ENCODE measurements at regions not wholly inside any gene's neighbourhood (a gene's known extent, or its start where the extent isn't known, plus 50 kb on each side); places are given as distances from the start of the nearest gene placed in this dataset.

DNA sequence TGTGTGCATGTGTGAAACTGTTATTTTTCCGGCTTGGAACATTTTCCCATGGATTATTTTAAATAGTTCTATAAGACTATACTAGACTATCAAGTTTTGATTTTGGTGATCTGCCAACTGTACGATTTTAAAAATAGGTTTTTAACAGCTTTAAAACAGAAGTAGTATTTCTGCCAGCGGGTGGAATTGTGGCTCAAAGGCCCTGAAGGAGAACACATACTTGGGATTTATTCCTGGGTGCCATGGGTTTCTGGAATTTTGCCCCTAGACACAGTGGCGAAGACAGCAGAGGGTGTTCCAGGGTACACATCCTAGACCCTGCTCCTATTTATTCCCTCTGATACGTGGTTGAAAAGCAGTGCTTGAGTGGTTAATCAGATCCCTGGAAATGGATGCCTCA, 81.7 kb upstream of the IPO9 start:
- DNase-seq (ENCODE audit: low read depth, low spot score), result no peak

DNA sequence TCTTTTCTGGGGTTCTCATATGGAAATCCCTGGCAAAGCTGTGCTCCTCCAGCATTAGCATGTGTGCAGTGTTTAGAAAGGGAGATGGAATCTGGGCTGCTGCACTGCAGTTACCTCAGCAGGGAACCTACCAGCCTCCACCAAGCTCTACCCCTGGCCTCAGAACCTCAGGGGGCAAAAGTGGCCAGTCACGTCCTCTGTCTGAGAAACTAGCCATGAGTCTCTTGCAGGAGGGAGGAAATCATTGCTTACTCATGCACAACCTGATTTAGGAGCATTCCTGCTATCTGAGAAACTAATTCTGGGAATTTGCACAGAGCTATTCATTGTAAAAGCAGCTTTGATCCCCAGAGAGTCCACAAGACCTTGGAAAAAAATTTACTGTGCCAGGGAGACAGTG, 80.6 kb upstream of the IPO9 start:
- DNase-seq (ENCODE audit: low read depth, low spot score), result peak; percentile 79

DNA sequence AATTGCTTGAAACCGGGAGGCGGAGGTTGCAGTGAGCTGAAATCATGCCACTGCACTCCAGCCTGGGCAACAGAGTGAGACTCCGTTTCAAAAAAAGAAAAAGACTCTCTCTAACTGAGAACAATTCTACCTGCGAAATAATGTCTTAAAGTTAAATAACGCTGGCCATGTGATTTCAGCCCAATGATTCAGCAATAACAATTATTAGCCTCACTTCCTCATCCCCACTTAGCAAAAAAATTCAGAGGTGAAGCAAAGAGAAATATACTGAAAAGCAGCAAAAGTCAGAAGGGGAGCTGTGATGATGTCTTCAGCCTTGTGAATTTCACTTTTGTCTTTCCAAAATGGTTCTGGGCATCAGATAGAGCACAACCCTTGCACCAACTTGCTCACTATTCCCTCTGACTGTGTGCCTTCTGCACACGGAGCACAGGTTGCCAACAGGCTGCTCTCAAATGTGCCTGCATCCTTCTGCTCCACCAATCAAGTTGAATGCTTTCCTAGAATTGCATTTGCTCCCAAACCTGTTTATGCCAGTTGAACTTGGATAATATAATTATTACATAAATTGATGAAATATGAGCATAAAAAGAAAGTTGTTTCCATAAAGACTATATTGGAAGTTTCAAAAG, 79.8 kb upstream of the IPO9 start:
- DNase-seq (ENCODE audit: low read depth, low spot score), result no peak

- DNase-seq (ENCODE audit: low read depth, low spot score), result no peak
Observed at GRCh38 chr1:201750120-201750519, 78.8 kb upstream of the IPO9 start.

GRCh38 chr1:201750934-201751333, 78.0 kb upstream of the IPO9 start:
- no peak for DNase-seq (ENCODE audit: low read depth, low spot score)

- no peak for DNase-seq (ENCODE audit: low read depth, low spot score)
Observed at GRCh38 chr1:201751872-201752271, 77.1 kb upstream of the IPO9 start.

DNA sequence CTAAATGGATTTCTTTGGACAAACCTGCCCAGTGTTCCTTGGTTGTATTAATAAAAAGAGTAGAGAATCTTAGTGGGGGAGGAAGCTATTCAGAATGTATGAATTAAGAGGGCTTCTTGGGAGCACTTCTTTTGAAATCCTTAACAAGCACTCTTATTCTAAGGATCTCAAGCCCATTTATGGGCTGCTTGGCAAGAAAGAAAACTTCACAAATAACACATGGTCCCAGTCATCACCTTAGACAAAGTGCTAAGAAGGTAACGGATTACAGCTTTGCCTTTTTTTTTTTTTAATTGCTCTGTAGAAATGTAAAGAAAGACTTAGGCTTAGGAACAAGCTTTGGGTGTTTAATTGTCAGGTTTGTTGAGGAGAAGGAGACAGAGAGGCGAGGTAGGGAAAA, 76.6 kb upstream of the IPO9 start:
- DNase-seq (ENCODE audit: low read depth, low spot score), result no peak

DNA sequence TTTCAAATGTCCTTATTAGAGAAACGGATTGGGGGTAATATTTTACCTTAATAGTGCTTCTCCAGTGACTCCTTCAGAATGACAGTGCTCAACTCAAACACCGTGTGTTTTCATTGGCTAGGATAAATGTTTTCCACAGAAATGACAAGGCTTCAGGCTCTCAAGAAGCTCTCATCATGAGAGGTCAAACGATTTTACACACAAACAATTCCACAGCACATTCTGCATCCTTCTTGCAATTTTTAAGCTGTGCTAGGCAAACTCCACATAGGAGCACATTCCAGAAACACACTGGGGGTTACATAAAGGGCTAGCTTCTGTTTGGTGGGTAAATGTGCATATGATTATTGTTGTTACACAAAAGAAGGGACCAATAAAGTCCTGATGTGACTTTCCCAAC, 75.5 kb upstream of the IPO9 start:
- no peak for DNase-seq (ENCODE audit: low read depth, low spot score)

DNA sequence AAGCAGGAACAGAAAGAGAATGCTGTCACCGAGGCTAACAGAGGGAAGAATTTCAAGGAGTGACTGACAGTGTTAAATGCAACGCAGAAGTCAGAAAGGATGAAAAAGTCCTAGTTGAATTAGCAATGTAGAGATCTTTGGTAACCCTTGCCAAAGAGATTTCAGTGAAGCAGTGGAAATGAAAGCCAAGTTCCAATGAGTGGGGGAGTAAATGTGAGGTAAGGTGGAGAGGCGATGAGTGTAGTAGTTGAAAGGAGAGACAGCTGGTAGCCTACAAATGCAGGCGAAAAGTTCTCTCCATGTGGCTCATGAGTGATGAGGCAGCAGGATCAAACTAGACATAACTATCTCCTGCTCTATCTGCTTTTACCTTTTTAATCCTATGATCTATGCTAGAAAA, 74.6 kb upstream of the IPO9 start:
- no peak for DNase-seq (ENCODE audit: low read depth, low spot score)

GRCh38 chr1:201755200-201755599, 73.8 kb upstream of the IPO9 start:
- DNase-seq (ENCODE audit: low read depth, low spot score), result no peak

- DNase-seq (ENCODE audit: low read depth, low spot score), result no peak
Observed at GRCh38 chr1:201756406-201756805, 72.6 kb upstream of the IPO9 start.

GRCh38 chr1:201758499-201759050, 70.4 kb upstream of the IPO9 start:
- DNase-seq (ENCODE audit: low read depth, low spot score), result no peak

DNA sequence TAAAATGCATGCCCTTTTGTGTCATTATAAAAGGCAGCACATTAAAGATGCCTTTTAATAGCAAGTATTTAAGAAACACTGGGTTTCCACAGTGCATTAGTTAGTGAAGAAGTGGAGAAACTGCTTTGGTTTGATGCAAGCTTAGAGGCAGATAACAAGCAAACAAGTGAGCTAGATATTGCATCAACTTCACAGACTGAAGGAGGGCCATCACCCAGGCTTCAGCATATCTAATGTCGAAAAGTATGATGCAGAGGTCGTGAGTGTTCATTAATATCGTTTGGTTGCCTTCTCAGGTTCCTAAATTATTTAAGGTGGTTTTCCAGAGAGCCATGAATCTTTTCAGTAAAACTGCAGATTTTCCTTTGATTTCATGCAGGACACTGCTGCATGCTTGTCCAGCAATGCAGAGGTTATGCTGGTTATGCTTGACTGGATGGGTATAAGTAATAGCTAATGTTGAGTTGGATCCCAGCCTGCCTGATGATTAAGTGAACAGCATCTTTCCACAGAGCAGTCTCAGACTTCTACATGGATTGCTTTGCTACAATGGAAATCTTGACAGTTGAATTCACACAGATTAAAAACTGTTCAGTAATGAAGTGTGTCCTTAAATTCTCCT, 69.7 kb upstream of the IPO9 start:
- no peak for DNase-seq (ENCODE audit: low read depth, low spot score)

DNA sequence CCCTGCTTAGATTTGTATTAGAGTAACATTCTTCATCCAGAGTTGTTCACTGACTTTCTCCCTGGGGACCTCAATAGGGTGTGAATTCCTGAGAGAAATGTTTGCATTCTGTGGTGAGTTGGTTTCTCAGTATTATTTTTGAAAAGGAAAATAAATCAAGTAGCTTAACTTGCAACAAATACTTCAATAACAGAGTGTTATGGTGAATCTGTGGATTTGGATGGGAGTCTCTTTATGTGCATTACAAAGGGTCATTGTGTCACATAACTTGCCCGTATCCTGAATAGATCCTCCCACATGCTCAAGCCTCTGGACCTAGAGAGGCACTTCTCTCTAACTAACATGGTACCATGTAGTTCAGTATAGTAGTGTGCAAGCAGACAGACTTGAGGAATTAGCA, 68.4 kb upstream of the IPO9 start:
- DNase-seq (ENCODE audit: low read depth, low spot score), result no peak

- DNase-seq (ENCODE audit: low read depth, low spot score), result no peak
Observed at GRCh38 chr1:201761178-201761577, 67.8 kb upstream of the IPO9 start.

GRCh38 chr1:201761871-201762270, 67.1 kb upstream of the IPO9 start:
- DNase-seq (ENCODE audit: low read depth, low spot score), result no peak

GRCh38 chr1:201762381-201762780, 66.6 kb upstream of the IPO9 start:
- DNase-seq (ENCODE audit: low read depth, low spot score), result no peak

- no peak for DNase-seq (ENCODE audit: low read depth, low spot score)
Observed at GRCh38 chr1:201763455-201764140, 65.4 kb upstream of the IPO9 start.

- no peak for DNase-seq (ENCODE audit: low read depth, low spot score)
Observed at GRCh38 chr1:201764166-201764565, 64.8 kb upstream of the IPO9 start.

- no peak for DNase-seq (ENCODE audit: low read depth, low spot score)
Observed at GRCh38 chr1:201764579-201764978, 64.4 kb upstream of the IPO9 start.

- peak; percentile 59 for DNase-seq (ENCODE audit: low read depth, low spot score)
Observed at GRCh38 chr1:201766131-201766866, 62.7 kb upstream of the IPO9 start.

GRCh38 chr1:201767339-201767738, 61.6 kb upstream of the IPO9 start:
- no peak for DNase-seq (ENCODE audit: low read depth, low spot score)

Data from brain pericyte (primary cell).